Endothelial cell of umbilical vein (primary cell): ENCODE measurements at regions not wholly inside any gene's neighbourhood (a gene's known extent, or its start where the extent isn't known, plus 50 kb on each side); places are given as distances from the start of the nearest gene placed in this dataset.

Experiments used
- BruUV-seq: library from RNA; stranded (reverse); fragments of 400-500 nt; replicated peaks from 2 replicates; lab custom pipeline; 2021; lab: Mats Ljungman, UMichigan
- CTCF ChIA-PET: fragments of 300-600, 350-600 bp; sonication (Branson Sonifier 250); formaldehyde crosslinking; loops from one replicate; lab custom pipeline; 2021; ENCODE audit warnings: antibody characterized with exemption, inconsistent platforms; lab: Charles Lee
- POLR2A ChIA-PET: fragments of 300-600, 350-600 bp; sonication (Branson Sonifier 250); formaldehyde crosslinking; loops from one replicate; lab custom pipeline; 2021; ENCODE audit warnings: antibody characterized with exemption, inconsistent platforms; lab: Charles Lee
- DNase-seq: peaks from one replicate; pipeline ENCODE4 v3.0.0-alpha.2; 2011; ENCODE audit warnings: low read depth, low spot score
- FAIRE-seq: peaks from 2 replicates; lab custom pipeline; 2011; peaks lifted over from hg19 to GRCh38; lab: Jason Lieb, UNC
- H2AFZ ChIP-seq: 2 replicates; pipeline ENCODE4 v1.6.0; 2012; ENCODE audit warnings: low read depth, low read length, control low read depth, inconsistent platforms
- H3K27ac ChIP-seq: 2 replicates; pipeline ENCODE4 v1.5.1; 2011; ENCODE audit warnings: low read depth, mild to moderate bottlenecking, control low read depth, low read length, moderate library complexity; ENCODE audit not compliant: insufficient read depth
- H3K27me3 ChIP-seq, 2 experiments: 2 replicates each; pipeline versions ENCODE4 v1.6.0 to v1.6.1; 2011; ENCODE audit warnings: low read length in 2 of 2, mixed read lengths in 1 of 2; ENCODE audit not compliant: control insufficient read depth in 2 of 2, insufficient read depth in 2 of 2
- H3K36me3 ChIP-seq, 2 experiments: 2 replicates in 1 of 2; 3 replicates in 1 of 2; pipeline ENCODE4 v1.5.1; 2011; ENCODE audit warnings: low read length in 2 of 2, mild to moderate bottlenecking in 1 of 2, moderate library complexity in 1 of 2; ENCODE audit not compliant: control insufficient read depth in 2 of 2, insufficient read depth in 2 of 2; ENCODE audit errors: extremely low read depth in 1 of 2
- H3K4me1 ChIP-seq: 3 replicates; pipeline ENCODE4 v1.5.1; 2011; ENCODE audit warnings: mild to moderate bottlenecking, low read length; ENCODE audit not compliant: control insufficient read depth, insufficient read depth; ENCODE audit errors: extremely low read depth
- H3K4me2 ChIP-seq: 2 replicates; pipeline ENCODE4 v1.6.1; 2011; ENCODE audit warnings: low read length, control low read depth, mixed read lengths; ENCODE audit not compliant: insufficient read depth
- H3K4me3 ChIP-seq, 3 experiments: fragments of 200-600 bp in 1 of 3; sonication (generic), shearing (Covaris generic) in 1 of 3; replicated peaks in 1 of 3; 2 replicates each; pipeline ENCODE4 v1.5.1; 2011 to 2016; ENCODE audit warnings: control low read depth in 3 of 3, low read length in 3 of 3, mild to moderate bottlenecking in 2 of 3, inconsistent platforms in 1 of 3, low read depth in 1 of 3, moderate library complexity in 1 of 3; ENCODE audit not compliant: insufficient read depth in 1 of 3
- H3K79me2 ChIP-seq: 2 replicates; pipeline ENCODE4 v1.6.0; 2012; ENCODE audit warnings: low read length, inconsistent platforms; ENCODE audit not compliant: control insufficient read depth, insufficient read depth
- H3K9ac ChIP-seq: replicated peaks from 2 replicates; pipeline ENCODE3; 2011; ENCODE audit warnings: low read length, control low read depth; ENCODE audit not compliant: insufficient read depth; ENCODE audit errors: extremely low read depth
- H3K9me1 ChIP-seq: replicated peaks from 3 replicates; pipeline ENCODE4 v1.6.0; 2011; ENCODE audit warnings: mild to moderate bottlenecking, low read length; ENCODE audit not compliant: control insufficient read depth, insufficient read depth; ENCODE audit errors: extremely low read depth
- H3K9me3 ChIP-seq: replicated peaks from 2 replicates; pipeline ENCODE4 v1.5.1; 2012; ENCODE audit warnings: low read length, inconsistent platforms; ENCODE audit not compliant: control insufficient read depth, insufficient read depth
- H4K20me1 ChIP-seq: replicated peaks from 2 replicates; pipeline ENCODE3; 2011; ENCODE audit warnings: mild to moderate bottlenecking, low read length; ENCODE audit not compliant: control insufficient read depth, insufficient read depth; ENCODE audit errors: extremely low read depth
- CTCF ChIP-seq, 2 donors: IDR thresholded peaks; 1 replicate in 1 of 2; 2 replicates in 1 of 2; pipeline ENCODE4 v1.5.1; 2011; ENCODE audit warnings: low read length in 2 of 2, mild to moderate bottlenecking in 2 of 2, moderate library complexity in 2 of 2, control low read depth in 1 of 2, inconsistent platforms in 1 of 2, low read depth in 1 of 2; ENCODE audit not compliant: insufficient read depth in 1 of 2; ENCODE audit errors: extremely low read depth in 1 of 2
- EZH2 ChIP-seq: IDR thresholded peaks from 2 replicates; pipeline ENCODE4 v1.6.1; 2012; ENCODE audit warnings: borderline replicate concordance, low read depth, mild to moderate bottlenecking, moderate library complexity, low read length, inconsistent platforms; ENCODE audit not compliant: severe bottlenecking
- FOS ChIP-seq: IDR thresholded peaks from 2 replicates; pipeline ENCODE4 v1.6.1; 2011; ENCODE audit warnings: mild to moderate bottlenecking, low read length, moderate library complexity, borderline replicate concordance; ENCODE audit not compliant: insufficient read depth
- GATA2 ChIP-seq: IDR thresholded peaks from 2 replicates; pipeline ENCODE4 v1.7.0; 2011; ENCODE audit warnings: low read depth, mild to moderate bottlenecking, moderate library complexity, mixed read lengths, low read length; ENCODE audit not compliant: insufficient read length, insufficient read depth
- JUN ChIP-seq: IDR thresholded peaks from 2 replicates; pipeline ENCODE4 v1.6.1; 2011; ENCODE audit warnings: borderline replicate concordance, low read depth; ENCODE audit not compliant: insufficient read length, insufficient read depth
- MAX ChIP-seq: IDR thresholded peaks from 2 replicates; pipeline ENCODE4 v1.6.1; 2011; ENCODE audit not compliant: insufficient read depth, insufficient read length
- MYC ChIP-seq: IDR thresholded peaks from one replicate; pipeline ENCODE4 v1.6.1; 2011; ENCODE audit warnings: mild to moderate bottlenecking, low read depth, low read length
- POLR2A ChIP-seq: IDR thresholded peaks from 2 replicates; pipeline ENCODE4 v1.6.1; 2012; ENCODE audit warnings: low read depth, mild to moderate bottlenecking, control low read depth, low read length
- POLR2AphosphoS5 ChIP-seq: IDR thresholded peaks from 2 replicates; pipeline ENCODE4 v1.6.1; 2012; ENCODE audit warnings: low read depth, mild to moderate bottlenecking, control low read depth, low read length, moderate library complexity; ENCODE audit not compliant: insufficient read depth
- dilution Hi-C: fragments of 300-500 bp; cut with MboI; formaldehyde crosslinking; loops from one replicate; pipeline ENCODE4 v1.15.0; 2019; ENCODE audit warnings: low sequenced_read_pairs; ENCODE audit not compliant: extremely low pct_ligation_motif_present
- intact Hi-C: fragments of 100-400 bp; cut with micrococcal nuclease; formaldehyde crosslinking; loops from one replicate; pipeline ENCODE4 v1.10.0; 2022

- no peak for DNase-seq
- Histone ChIP-seq H3K9me1 (no peaks in the 10 kb centered on the region), H3K79me2 (no peaks in the 10 kb centered on the region), H4K20me1 (no peaks in the 10 kb centered on the region), H3K4me1 (peaks cover 9% of the 10 kb centered on the region), H3K9ac (no peak overlapping the region), H3K9me3 (no peaks in the 10 kb centered on the region), H3K27ac (no peak overlapping the region), H3K36me3 (no peaks in the 10 kb centered on the region), H2AFZ (no peak overlapping the region), H3K4me3 (no peak overlapping the region), H3K27me3 (peaks cover 2 to 4% of the 10 kb centered on the region in 2 experiments), H3K4me2 (no peak overlapping the region)
- dilution Hi-C loops (no loop called here), intact Hi-C loops (no loop called here)
- BruUV-seq: no TSS peak
- ChIA-PET CTCF (interaction anchor here (1.2 to 1.4 kb wide), 3 partner anchors 11 to 124 kb away, joined by 3 to 6 read pairs (median 4); partner anchors contain the start of gene ST3GAL5), POLR2A (no interaction called here)
- no peak for TF ChIP-seq GATA2
- TF ChIP-seq CTCF (IDR thresholded peaks at IDR 0.05; ENCODE audit: extremely low read depth in 1 of 2, insufficient read depth in 1 of 2, low read depth in 1 of 2, low read length in 2 of 2): no peak
- no peak for TF ChIP-seq MYC
- TF ChIP-seq EZH2: no peak
- no peak for TF ChIP-seq JUN
- TF ChIP-seq POLR2A: no peak
- no peak for TF ChIP-seq POLR2AphosphoS5
- no peak for TF ChIP-seq MAX
- TF ChIP-seq FOS: no peak
- no peak for FAIRE-seq
Measured at GRCh38 chr2:85951351-85952067, 62.7 kb upstream of the ST3GAL5 start.
